ENCODE measurements at regions not wholly inside any gene's neighbourhood (a gene's known extent, or its start where the extent isn't known, plus 50 kb on each side); places are given as distances from the start of the nearest gene placed in this dataset.

GRCh38 chr5:17847286-17847685 lies 213.0 kb downstream of the TAF11L14 start:
- TF ChIP-seq CTCF (IDR thresholded peaks at IDR 0.05) (no peak), ZFX (IDR thresholded peaks at IDR 0.05; ENCODE audit: borderline replicate concordance) (no peak)

All from 22Rv1 (cell line).